Spleen (tissue), 11 donors: ENCODE measurements at regions not wholly inside any gene's neighbourhood (a gene's known extent, or its start where the extent isn't known, plus 50 kb on each side); places are given as distances from the start of the nearest gene placed in this dataset.

Experiments
- DNase-seq: peaks from one replicate; pipeline ENCODE4 v3.0.0-alpha.2; 2020
- H3K27ac ChIP-seq, 8 donors: fragments of 200-600 bp; sonication (generic) in 7 of 8; 1 replicate in 4 of 8; 2 replicates in 4 of 8; pipeline versions ENCODE4 v1.5.0 to v1.8.0; 2016 to 2021; ENCODE audit warnings: inconsistent platforms in 4 of 8, mild to moderate bottlenecking in 4 of 8, moderate library complexity in 1 of 8
- H3K27me3 ChIP-seq, 7 donors: fragments of 200-600 bp; sonication (generic) in 6 of 7; replicated peaks in 1 of 7; 1 replicate in 4 of 7; 2 replicates in 3 of 7; pipeline versions ENCODE4 v1.5.0 to v1.8.0; 2016 to 2021; ENCODE audit warnings: inconsistent platforms in 3 of 7, mild to moderate bottlenecking in 1 of 7
- H3K36me3 ChIP-seq, 6 donors: fragments of 200-600 bp; sonication (generic) in 5 of 6; 1 replicate in 4 of 6; 2 replicates in 2 of 6; pipeline versions ENCODE4 v1.5.0 to v1.8.0; 2016 to 2021; ENCODE audit warnings: inconsistent platforms in 2 of 6
- H3K4me1 ChIP-seq, 6 donors: fragments of 200-600 bp; sonication (generic) in 5 of 6; 1 replicate in 3 of 6; 2 replicates in 3 of 6; pipeline versions ENCODE4 v1.5.0 to v1.8.0; 2016 to 2021; ENCODE audit warnings: inconsistent platforms in 3 of 6
- H3K4me3 ChIP-seq, 8 donors: fragments of 200-600 bp; sonication (generic) in 7 of 8; 1 replicate in 4 of 8; 2 replicates in 4 of 8; pipeline versions ENCODE4 v1.5.0 to v1.8.0; 2016 to 2021; ENCODE audit warnings: inconsistent platforms in 4 of 8, mild to moderate bottlenecking in 4 of 8, moderate library complexity in 2 of 8
- H3K9me3 ChIP-seq, 8 donors: fragments of 200-600 bp; sonication (generic) in 7 of 8; 1 replicate in 4 of 8; 2 replicates in 4 of 8; pipeline versions ENCODE4 v1.5.0 to v1.8.0; 2016 to 2021; ENCODE audit warnings: inconsistent platforms in 4 of 8
- POLR2A ChIP-seq, 3 donors: fragments of 450-650 bp; IDR thresholded peaks; one replicate each; pipeline ENCODE4 v1.5.1; 2017; ENCODE audit warnings: antibody characterized with exemption in 3 of 3, mild to moderate bottlenecking in 1 of 3
- POLR2AphosphoS5 ChIP-seq, 3 donors: sonication (generic); formaldehyde crosslinking; IDR thresholded peaks; one replicate each; pipeline ENCODE4 v1.5.1; 2017; ENCODE audit warnings: antibody characterized with exemption in 3 of 3
- WGBS, 5 donors: extraction: QIAGEN DNeasy Blood & Tissue Kit in 3 of 5; methylation state at CpG; one replicate each; pipeline versions ENCODE4 v1.1.5 to v1.1.7; 2013 to 2018; 5-methylcytosine and 5-hydroxymethylcytosine counted together
- intact Hi-C: fragments of 100-400 bp; cut with DNase I; formaldehyde crosslinking; loops from one replicate; pipeline ENCODE4 v1.15.0; 2023; ENCODE audit warnings: low total_unique reads
- TF ChIP-seq, protein P1 (sequence below), 11 experiments: fragments of 200-600 bp in 7 of 11; fragments of 450-650 bp in 4 of 11; sonication (generic) in 4 of 11; IDR thresholded peaks in 8 of 11; conservative IDR thresholded peaks in 3 of 11; 1 replicate in 7 of 11; 2 replicates in 4 of 11; pipeline versions ENCODE4 v1.4.0 to v1.8.0; 2016 to 2021; ENCODE audit warnings: antibody characterized with exemption in 11 of 11, inconsistent platforms in 4 of 11, mild to moderate bottlenecking in 1 of 11
- donor health status: healthy with polysubstance abuse.
- donor health status: DM: no; HTN: no; CAD: no; lungs with moderate emphysema.
- donor health status: DM: no; HTN: no; CAD: no.
- donor health status: Bipolar disorder and iron deficiency.
- donor health status: healthy.
- donor health status: DM: no; HTN: no; CAD: no.
- donor health status: DM: yes; HTN: yes; CAD: no.

GRCh38 chr9:18238254-18238653 lies 235.7 kb upstream of the ADAMTSL1 start:
- Histone ChIP-seq H3K27me3 (no peaks in the 10 kb centered on the region), H3K4me1 (no peaks in the 10 kb centered on the region), H3K4me3 (no peak overlapping the region), H3K9me3 (peaks cover 0 to 9% (median 4%) of the 10 kb centered on the region in 8 donors), H3K27ac (no peak overlapping the region), H3K36me3 (no peaks in the 10 kb centered on the region)
- intact Hi-C loops: no loop called here
- DNase-seq: no peak
- TF ChIP-seq, protein P1, sequence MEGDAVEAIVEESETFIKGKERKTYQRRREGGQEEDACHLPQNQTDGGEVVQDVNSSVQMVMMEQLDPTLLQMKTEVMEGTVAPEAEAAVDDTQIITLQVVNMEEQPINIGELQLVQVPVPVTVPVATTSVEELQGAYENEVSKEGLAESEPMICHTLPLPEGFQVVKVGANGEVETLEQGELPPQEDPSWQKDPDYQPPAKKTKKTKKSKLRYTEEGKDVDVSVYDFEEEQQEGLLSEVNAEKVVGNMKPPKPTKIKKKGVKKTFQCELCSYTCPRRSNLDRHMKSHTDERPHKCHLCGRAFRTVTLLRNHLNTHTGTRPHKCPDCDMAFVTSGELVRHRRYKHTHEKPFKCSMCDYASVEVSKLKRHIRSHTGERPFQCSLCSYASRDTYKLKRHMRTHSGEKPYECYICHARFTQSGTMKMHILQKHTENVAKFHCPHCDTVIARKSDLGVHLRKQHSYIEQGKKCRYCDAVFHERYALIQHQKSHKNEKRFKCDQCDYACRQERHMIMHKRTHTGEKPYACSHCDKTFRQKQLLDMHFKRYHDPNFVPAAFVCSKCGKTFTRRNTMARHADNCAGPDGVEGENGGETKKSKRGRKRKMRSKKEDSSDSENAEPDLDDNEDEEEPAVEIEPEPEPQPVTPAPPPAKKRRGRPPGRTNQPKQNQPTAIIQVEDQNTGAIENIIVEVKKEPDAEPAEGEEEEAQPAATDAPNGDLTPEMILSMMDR (IDR thresholded peaks at IDR 0.05 in 8 of 11, conservative IDR thresholded peaks at IDR 0.05 in 3 of 11): no peak
- TF ChIP-seq POLR2A (IDR thresholded peaks at IDR 0.05) (no peak), POLR2AphosphoS5 (IDR thresholded peaks at IDR 0.05) (no peak)
- WGBS, 5 donors: 44 to 62% (median 48%) methylated on average over 2 of the region's 2 CpGs

- H3K27me3 ChIP-seq: no peaks in the 10 kb centered on the region
- no peaks in the 10 kb centered on the region for H3K36me3 ChIP-seq
- no peaks in the 10 kb centered on the region for H3K4me1 ChIP-seq
- no peak overlapping the region for H3K27ac ChIP-seq
- 79 to 97% (median 89%) methylated on average over 1 of the region's 1 CpG for WGBS, 5 donors
- TF ChIP-seq, protein P1 (IDR thresholded peaks at IDR 0.05 in 8 of 11, conservative IDR thresholded peaks at IDR 0.05 in 3 of 11): no peak
- TF ChIP-seq POLR2AphosphoS5 (IDR thresholded peaks at IDR 0.05) (no peak), POLR2A (IDR thresholded peaks at IDR 0.05) (no peak)
- peaks cover 0 to 13% (median 5%) of the 10 kb centered on the region in 8 donors for H3K9me3 ChIP-seq
- DNase-seq: no peak
- intact Hi-C loops: no loop called here
- H3K4me3 ChIP-seq: no peak overlapping the region
Observed at GRCh38 chr9:18238752-18239447, 235.1 kb upstream of the ADAMTSL1 start.

DNA sequence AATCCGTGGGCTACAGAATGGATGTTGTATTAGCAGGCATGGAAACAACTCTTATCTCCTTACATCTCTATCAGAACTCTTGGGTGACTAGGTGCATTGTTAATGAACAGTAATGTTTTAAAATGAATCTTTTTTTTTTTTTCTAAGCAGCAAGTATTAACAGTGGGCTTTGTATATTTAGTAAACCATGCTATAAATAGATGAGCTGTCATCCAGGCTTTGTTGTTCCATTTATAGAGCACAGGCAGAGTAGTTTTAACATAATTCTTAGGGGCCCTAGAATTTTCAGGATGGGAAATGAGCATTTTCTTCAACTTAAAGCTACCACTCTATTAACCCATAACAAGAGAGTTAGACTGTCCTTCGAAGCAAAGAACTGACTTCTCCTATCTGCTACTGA lies 233.7 kb upstream of the ADAMTSL1 start:
- H3K4me3 ChIP-seq: no peak overlapping the region
- intact Hi-C loops: no loop called here
- no peak for DNase-seq
- no peaks in the 10 kb centered on the region for H3K4me1 ChIP-seq
- WGBS, 5 donors: 39 to 47% (median 42%) methylated on average over 2 of the region's 2 CpGs
- no peaks in the 10 kb centered on the region for H3K36me3 ChIP-seq
- TF ChIP-seq, protein P1 (IDR thresholded peaks at IDR 0.05 in 8 of 11, conservative IDR thresholded peaks at IDR 0.05 in 3 of 11): no peak
- TF ChIP-seq POLR2AphosphoS5 (IDR thresholded peaks at IDR 0.05) (no peak), POLR2A (IDR thresholded peaks at IDR 0.05) (no peak)
- peaks cover 0 to 13% (median 5%) of the 10 kb centered on the region in 8 donors for H3K9me3 ChIP-seq
- no peaks in the 10 kb centered on the region for H3K27me3 ChIP-seq
- H3K27ac ChIP-seq: no peak overlapping the region

DNA sequence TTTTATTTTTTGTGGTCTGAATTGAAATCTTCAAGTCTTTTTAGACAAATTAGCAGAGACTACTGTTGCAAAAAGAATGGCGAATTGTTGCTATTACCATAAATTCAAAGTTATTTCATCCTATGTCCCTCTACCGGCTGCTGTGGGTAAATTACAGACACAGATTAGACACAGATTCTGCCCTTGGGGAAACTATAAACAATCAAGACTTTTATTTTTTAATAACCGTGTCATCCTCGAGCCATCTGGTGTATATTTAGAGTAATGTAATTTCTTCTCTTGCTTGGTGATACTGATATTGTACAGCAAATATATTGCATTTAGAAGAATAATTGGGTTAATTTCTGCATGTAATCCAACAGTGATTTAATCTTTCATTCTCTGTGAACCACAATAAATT lies 228.0 kb upstream of the ADAMTSL1 start:
- H3K36me3 ChIP-seq: no peaks in the 10 kb centered on the region
- DNase-seq: no peak
- no peak for TF ChIP-seq POLR2AphosphoS5 (IDR thresholded peaks at IDR 0.05)
- TF ChIP-seq POLR2A (IDR thresholded peaks at IDR 0.05): no peak
- TF ChIP-seq, protein P1 (IDR thresholded peaks at IDR 0.05 in 8 of 11, conservative IDR thresholded peaks at IDR 0.05 in 3 of 11): no peak
- intact Hi-C loops: no loop called here
- no peak overlapping the region for H3K27ac ChIP-seq
- H3K4me3 ChIP-seq: no peak overlapping the region
- no peaks in the 10 kb centered on the region for H3K4me1 ChIP-seq
- WGBS, 5 donors: 87 to 96% (median 92%) methylated on average over 4 of the region's 4 CpGs
- peaks cover 0 to 13% (median 5%) of the 10 kb centered on the region in 8 donors for H3K9me3 ChIP-seq
- no peaks in the 10 kb centered on the region for H3K27me3 ChIP-seq
